CD8-positive, alpha-beta memory T cell (primary cell): ENCODE measurements at regions not wholly inside any gene's neighbourhood (a gene's known extent, or its start where the extent isn't known, plus 50 kb on each side); places are given as distances from the start of the nearest gene placed in this dataset.

ENCODE experiments used
- CTCF ChIA-PET: fragments of 350-600 bp; sonication (Branson Sonifier 250); formaldehyde crosslinking; loops from one replicate; lab custom pipeline; 2021; ENCODE audit warnings: antibody characterized with exemption; lab: Charles Lee
- POLR2A ChIA-PET: fragments of 350-600 bp; sonication (Branson Sonifier 250); formaldehyde crosslinking; loops from one replicate; lab custom pipeline; 2021; ENCODE audit warnings: antibody characterized with exemption; lab: Charles Lee
- DNase-seq, 5 donors: peaks; one replicate each; pipeline versions ENCODE4 v3.0.0 to v3.0.0-alpha.2; 2020 to 2022; ENCODE audit warnings: mixed read lengths in 1 of 5
- H3K27ac ChIP-seq: one replicate; pipeline ENCODE4 v1.7.0; 2013; ENCODE audit warnings: low read depth, mild to moderate bottlenecking, low read length, moderate library complexity
- H3K27me3 ChIP-seq: 2 replicates; pipeline ENCODE4 v1.7.0; 2013; ENCODE audit warnings: low read length, mild to moderate bottlenecking; ENCODE audit not compliant: insufficient read depth, poor library complexity, severe bottlenecking
- H3K36me3 ChIP-seq: 2 replicates; pipeline ENCODE4 v1.7.0; 2013; ENCODE audit warnings: mild to moderate bottlenecking, low read length, moderate library complexity; ENCODE audit not compliant: insufficient read depth
- H3K4me1 ChIP-seq: 2 replicates; pipeline ENCODE4 v1.7.0; 2013; ENCODE audit warnings: mild to moderate bottlenecking, low read length, moderate library complexity; ENCODE audit not compliant: insufficient read depth
- H3K4me3 ChIP-seq: 2 replicates; pipeline ENCODE4 v1.7.0; 2013; ENCODE audit warnings: mild to moderate bottlenecking, low read length
- H3K9me3 ChIP-seq: 2 replicates; pipeline ENCODE4 v1.7.0; 2013; ENCODE audit warnings: mild to moderate bottlenecking, low read length
- H3K27ac Mint-ChIP-seq, 8 donors: one replicate each; pipeline ENCODE4 v1.8.0; 2020 to 2021; ENCODE audit warnings: mixed read lengths in 8 of 8, mild to moderate bottlenecking in 6 of 8, inconsistent platforms in 3 of 8, moderate library complexity in 3 of 8
- H3K27me3 Mint-ChIP-seq, 2 donors: one replicate each; pipeline ENCODE4 v1.8.0; 2020 to 2021; ENCODE audit warnings: mixed read lengths in 2 of 2, mild to moderate bottlenecking in 1 of 2, moderate library complexity in 1 of 2
- H3K36me3 Mint-ChIP-seq, 3 donors: one replicate each; pipeline ENCODE4 v1.8.0; 2020 to 2021; ENCODE audit warnings: mixed read lengths in 3 of 3, inconsistent platforms in 1 of 3, mild to moderate bottlenecking in 1 of 3
- H3K4me1 Mint-ChIP-seq, 3 donors: one replicate each; pipeline ENCODE4 v1.8.0; 2020 to 2021; ENCODE audit warnings: mixed read lengths in 3 of 3, inconsistent platforms in 1 of 3, mild to moderate bottlenecking in 1 of 3
- H3K4me3 Mint-ChIP-seq, 7 donors: one replicate each; pipeline ENCODE4 v1.8.0; 2020 to 2021; ENCODE audit warnings: mixed read lengths in 7 of 7, mild to moderate bottlenecking in 6 of 7, moderate library complexity in 4 of 7, inconsistent platforms in 2 of 7
- H3K9me3 Mint-ChIP-seq, 5 donors: one replicate each; pipeline ENCODE4 v1.8.0; 2020 to 2022; ENCODE audit warnings: mixed read lengths in 5 of 5, mild to moderate bottlenecking in 3 of 5, moderate library complexity in 2 of 5, inconsistent platforms in 1 of 5

GRCh38 chr12:126396536-126396935 is 1331.3 kb downstream of the AACS start:
- DNase-seq = no peak
- Histone ChIP-seq H3K4me1 (no peaks in the 10 kb centered on the region), H3K9me3 (no peaks in the 10 kb centered on the region), H3K27me3 (no peaks in the 10 kb centered on the region), H3K4me3 (no peak overlapping the region), H3K27ac (no peak overlapping the region), H3K36me3 (no peaks in the 10 kb centered on the region)
- peaks cover 0 to 3% (median 0%) of the 10 kb centered on the region in 5 donors for H3K9me3 Mint-ChIP-seq
- no peak overlapping the region for H3K4me3 Mint-ChIP-seq
- H3K27me3 Mint-ChIP-seq = no peaks in the 10 kb centered on the region
- no peaks in the 10 kb centered on the region for H3K4me1 Mint-ChIP-seq
- POLR2A ChIA-PET = no interaction called here
- H3K27ac Mint-ChIP-seq = no peak overlapping the region
- CTCF ChIA-PET = no interaction called here
- H3K36me3 Mint-ChIP-seq = no peaks in the 10 kb centered on the region

GRCh38 chr12:126397071-126397581 is 1331.9 kb downstream of the AACS start:
- no peaks in the 10 kb centered on the region for H3K4me1 Mint-ChIP-seq
- no peaks in the 10 kb centered on the region for H3K27me3 Mint-ChIP-seq
- Histone ChIP-seq H3K9me3 (no peaks in the 10 kb centered on the region), H3K27me3 (no peaks in the 10 kb centered on the region), H3K27ac (no peak overlapping the region), H3K4me3 (no peak overlapping the region), H3K4me1 (no peaks in the 10 kb centered on the region), H3K36me3 (no peaks in the 10 kb centered on the region)
- peak overlapping the region in 1 of 8 donors; percentile 68 for H3K27ac Mint-ChIP-seq
- H3K9me3 Mint-ChIP-seq = peaks cover 0 to 3% (median 0%) of the 10 kb centered on the region in 5 donors
- no peaks in the 10 kb centered on the region for H3K36me3 Mint-ChIP-seq
- POLR2A ChIA-PET = no interaction called here
- H3K4me3 Mint-ChIP-seq = no peak overlapping the region
- DNase-seq = no peak
- CTCF ChIA-PET = no interaction called here

- ChIA-PET CTCF (no interaction called here), POLR2A (no interaction called here)
- H3K4me1 Mint-ChIP-seq = no peaks in the 10 kb centered on the region
- H3K27ac Mint-ChIP-seq = no peak overlapping the region
- H3K9me3 Mint-ChIP-seq = peaks cover 0 to 3% (median 0%) of the 10 kb centered on the region in 5 donors
- Histone ChIP-seq H3K36me3 (no peaks in the 10 kb centered on the region), H3K4me3 (no peak overlapping the region), H3K9me3 (no peaks in the 10 kb centered on the region), H3K27me3 (no peaks in the 10 kb centered on the region), H3K27ac (no peak overlapping the region), H3K4me1 (no peaks in the 10 kb centered on the region)
- no peaks in the 10 kb centered on the region for H3K27me3 Mint-ChIP-seq
- no peak for DNase-seq
- H3K4me3 Mint-ChIP-seq = no peak overlapping the region
- H3K36me3 Mint-ChIP-seq = no peaks in the 10 kb centered on the region
Measured at GRCh38 chr12:126397660-126398059, 1332.4 kb downstream of the AACS start.

- no peak overlapping the region for H3K4me3 ChIP-seq
- no peaks in the 10 kb centered on the region for H3K4me1 Mint-ChIP-seq
- no peak overlapping the region for H3K27ac Mint-ChIP-seq
- no peak overlapping the region for H3K4me3 Mint-ChIP-seq
- no peak overlapping the region for H3K27ac ChIP-seq
- ChIA-PET CTCF (no interaction called here), POLR2A (no interaction called here)
- H3K9me3 ChIP-seq = no peaks in the 10 kb centered on the region
- H3K27me3 ChIP-seq = no peaks in the 10 kb centered on the region
- H3K27me3 Mint-ChIP-seq = no peaks in the 10 kb centered on the region
- DNase-seq = no peak
- no peaks in the 10 kb centered on the region for H3K36me3 Mint-ChIP-seq
- peaks cover 0 to 3% (median 0%) of the 10 kb centered on the region in 5 donors for H3K9me3 Mint-ChIP-seq
- no peaks in the 10 kb centered on the region for H3K4me1 ChIP-seq
- no peaks in the 10 kb centered on the region for H3K36me3 ChIP-seq
Measured at GRCh38 chr12:126400831-126401230, 1335.6 kb downstream of the AACS start.

- Histone ChIP-seq H3K36me3 (no peaks in the 10 kb centered on the region), H3K27me3 (no peaks in the 10 kb centered on the region), H3K27ac (no peak overlapping the region), H3K4me3 (no peak overlapping the region), H3K4me1 (no peaks in the 10 kb centered on the region), H3K9me3 (no peaks in the 10 kb centered on the region)
- no peaks in the 10 kb centered on the region for H3K4me1 Mint-ChIP-seq
- no peak overlapping the region for H3K4me3 Mint-ChIP-seq
- POLR2A ChIA-PET = no interaction called here
- H3K27ac Mint-ChIP-seq = no peak overlapping the region
- no peaks in the 10 kb centered on the region for H3K27me3 Mint-ChIP-seq
- CTCF ChIA-PET = no interaction called here
- H3K36me3 Mint-ChIP-seq = no peaks in the 10 kb centered on the region
- H3K9me3 Mint-ChIP-seq = peaks cover 0 to 3% (median 0%) of the 10 kb centered on the region in 5 donors
- DNase-seq = no peak
Measured at GRCh38 chr12:126404293-126404881, 1339.2 kb downstream of the AACS start.

GRCh38 chr12:126418400-126418799 is 1353.2 kb downstream of the AACS start:
- Histone ChIP-seq H3K36me3 (no peaks in the 10 kb centered on the region), H3K27me3 (no peaks in the 10 kb centered on the region), H3K27ac (no peak overlapping the region), H3K9me3 (no peaks in the 10 kb centered on the region), H3K4me1 (no peaks in the 10 kb centered on the region), H3K4me3 (no peak overlapping the region)
- CTCF ChIA-PET = no interaction called here
- no peaks in the 10 kb centered on the region for H3K36me3 Mint-ChIP-seq
- no peak overlapping the region for H3K4me3 Mint-ChIP-seq
- H3K9me3 Mint-ChIP-seq = peaks cover 0 to 5% (median 0%) of the 10 kb centered on the region in 5 donors
- POLR2A ChIA-PET = no interaction called here
- H3K27ac Mint-ChIP-seq = no peak overlapping the region
- no peak for DNase-seq
- no peaks in the 10 kb centered on the region for H3K27me3 Mint-ChIP-seq
- H3K4me1 Mint-ChIP-seq = no peaks in the 10 kb centered on the region

- H3K9me3 ChIP-seq = no peaks in the 10 kb centered on the region
- ChIA-PET CTCF (no interaction called here), POLR2A (no interaction called here)
- Mint-ChIP-seq H3K4me3 (no peak overlapping the region), H3K4me1 (no peaks in the 10 kb centered on the region), H3K36me3 (no peaks in the 10 kb centered on the region), H3K27me3 (no peaks in the 10 kb centered on the region), H3K9me3 (peaks cover 0 to 5% (median 0%) of the 10 kb centered on the region in 5 donors), H3K27ac (no peak overlapping the region)
- no peak overlapping the region for H3K27ac ChIP-seq
- no peak for DNase-seq
- H3K4me3 ChIP-seq = no peak overlapping the region
- no peaks in the 10 kb centered on the region for H3K4me1 ChIP-seq
- no peaks in the 10 kb centered on the region for H3K27me3 ChIP-seq
- H3K36me3 ChIP-seq = no peaks in the 10 kb centered on the region
Measured at GRCh38 chr12:126419131-126419530, 1353.9 kb downstream of the AACS start.

GRCh38 chr12:126424696-126425095 is 1359.5 kb downstream of the AACS start:
- POLR2A ChIA-PET = no interaction called here
- no peak for DNase-seq
- Histone ChIP-seq H3K4me1 (no peaks in the 10 kb centered on the region), H3K27ac (no peak overlapping the region), H3K4me3 (no peak overlapping the region), H3K27me3 (no peaks in the 10 kb centered on the region), H3K36me3 (no peaks in the 10 kb centered on the region), H3K9me3 (no peaks in the 10 kb centered on the region)
- Mint-ChIP-seq H3K9me3 (peaks cover 0 to 6% (median 3%) of the 10 kb centered on the region in 5 donors), H3K27me3 (peaks cover 0 to 6% of the 10 kb centered on the region in 2 donors), H3K4me3 (no peak overlapping the region), H3K4me1 (no peaks in the 10 kb centered on the region), H3K36me3 (no peaks in the 10 kb centered on the region), H3K27ac (no peak overlapping the region)
- CTCF ChIA-PET = no interaction called here
